C1 segment of cervical spinal cord (tissue), 14 donors: ENCODE measurements at regions not wholly inside any gene's neighbourhood (a gene's known extent, or its start where the extent isn't known, plus 50 kb on each side); places are given as distances from the start of the nearest gene placed in this dataset.
"Not testable (repeated sequence)": the region's sequence is repeated elsewhere in the genome, so short reads cannot be mapped to it uniquely, and the experiment has no call there.

ENCODE experiments used
- DNase-seq, 14 donors: peaks; one replicate each; lab custom pipeline; 2025; lab: John Stamatoyannopoulos, UW

DNA sequence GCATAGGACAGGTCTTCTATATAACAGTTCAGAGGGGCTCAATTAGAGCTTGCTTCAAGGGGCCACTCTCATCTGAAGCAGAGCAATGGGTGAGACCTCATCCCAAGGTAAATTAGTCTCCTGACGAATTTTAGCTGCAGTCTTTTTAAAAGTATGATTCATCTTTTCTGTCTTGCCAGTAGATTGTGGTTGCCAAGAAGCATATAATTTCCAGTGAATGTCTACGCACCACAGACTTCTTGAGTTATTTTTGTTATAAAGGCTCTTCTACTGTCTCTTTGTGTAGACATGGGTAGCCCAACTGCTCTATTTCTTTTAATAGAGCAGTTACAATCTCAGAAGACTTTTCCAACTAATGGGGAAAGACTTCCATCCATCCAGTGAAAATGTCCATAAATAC lies 108.9 kb upstream of the FMN2 start:
- DNase-seq: no peak

DNA sequence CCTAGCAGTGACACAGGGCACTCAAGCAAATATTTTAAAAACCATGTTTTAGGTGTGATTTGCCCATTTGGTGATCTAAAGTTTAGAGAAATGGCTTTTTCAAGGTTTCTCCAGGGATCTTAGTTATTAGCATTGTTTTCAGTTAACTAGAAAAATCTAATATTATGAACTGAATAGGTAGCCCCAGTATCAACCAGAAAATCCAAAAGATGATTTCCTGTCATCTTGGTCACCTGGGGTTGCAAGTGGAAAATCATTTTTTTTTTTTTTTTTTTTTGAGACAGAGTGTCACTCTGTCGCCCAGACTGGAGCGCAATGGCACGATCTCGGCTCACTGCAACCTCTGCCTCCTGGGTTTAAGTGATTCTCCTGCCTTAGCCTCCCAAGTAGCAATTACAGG lies 106.6 kb upstream of the FMN2 start:
- no peak for DNase-seq

DNA sequence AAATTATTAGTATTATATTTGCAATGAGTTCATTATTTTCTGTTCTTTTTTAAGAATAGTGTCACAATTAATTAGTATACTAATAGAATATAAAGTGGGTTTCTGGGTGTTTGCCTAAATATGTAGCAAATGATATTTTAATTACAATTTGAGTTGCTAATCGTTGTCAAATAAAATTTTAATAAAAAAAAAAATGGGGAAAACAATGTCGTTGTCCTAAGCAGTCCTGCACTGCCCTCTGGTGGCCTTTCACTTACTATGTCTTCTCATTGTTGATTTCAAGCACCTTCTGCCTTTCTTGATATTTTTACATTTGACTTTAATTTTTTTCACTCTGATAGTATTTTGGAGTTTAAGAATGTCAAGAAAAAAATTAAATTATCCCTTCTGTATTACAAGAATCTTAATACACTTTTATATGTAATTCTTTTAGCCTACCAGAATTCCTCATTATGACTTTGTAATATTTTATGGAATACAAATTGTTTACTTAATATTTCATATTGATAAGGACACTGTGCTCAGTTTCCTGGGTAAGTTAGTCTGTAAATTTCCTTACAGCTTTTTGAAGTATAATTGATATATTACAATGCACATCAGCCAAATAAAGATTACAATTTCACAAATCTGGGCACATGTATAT lies 104.5 kb upstream of the FMN2 start:
- DNase-seq: peak in 1 of 14 donors; percentile 0

DNA sequence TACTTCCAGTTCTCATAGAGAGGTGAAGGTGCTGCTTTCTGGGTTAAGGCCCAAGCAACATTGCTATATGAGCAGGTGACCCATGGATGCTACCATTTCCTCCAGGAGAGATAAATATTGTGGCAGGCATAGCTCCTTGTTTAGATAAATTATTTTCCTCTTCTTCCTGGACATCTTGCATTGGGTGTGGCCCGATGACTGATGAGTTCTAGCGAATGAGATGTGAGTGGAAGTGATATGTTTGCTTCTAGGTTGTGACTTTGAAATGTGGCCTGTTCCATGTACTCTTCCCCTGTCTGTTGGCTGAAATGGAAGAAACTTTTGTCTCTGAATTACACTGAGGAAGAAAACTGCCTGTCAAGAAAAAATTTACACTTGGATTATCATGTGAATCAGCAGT lies 101.7 kb upstream of the FMN2 start:
- no peak for DNase-seq

DNA sequence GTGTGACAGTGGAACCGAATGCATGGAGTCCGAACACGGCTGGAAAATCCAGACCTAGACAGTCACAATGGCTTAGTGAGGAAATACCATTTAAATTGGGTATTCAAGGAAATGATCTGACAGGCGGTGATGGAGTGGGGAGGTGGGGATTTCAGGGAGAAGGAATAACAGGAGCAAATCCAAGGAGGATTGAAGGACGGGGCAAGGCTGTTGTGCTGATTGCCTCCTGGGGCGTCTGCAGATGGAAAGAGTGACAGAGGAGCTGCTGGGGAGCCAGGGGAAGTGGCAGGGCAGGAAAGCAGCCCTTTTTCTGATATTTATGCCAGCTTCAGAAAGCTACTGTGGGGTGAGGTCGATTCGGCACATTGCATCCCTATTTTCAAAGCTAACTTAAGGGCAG lies 99.1 kb upstream of the FMN2 start:
- not testable (repeated sequence) for DNase-seq

DNA sequence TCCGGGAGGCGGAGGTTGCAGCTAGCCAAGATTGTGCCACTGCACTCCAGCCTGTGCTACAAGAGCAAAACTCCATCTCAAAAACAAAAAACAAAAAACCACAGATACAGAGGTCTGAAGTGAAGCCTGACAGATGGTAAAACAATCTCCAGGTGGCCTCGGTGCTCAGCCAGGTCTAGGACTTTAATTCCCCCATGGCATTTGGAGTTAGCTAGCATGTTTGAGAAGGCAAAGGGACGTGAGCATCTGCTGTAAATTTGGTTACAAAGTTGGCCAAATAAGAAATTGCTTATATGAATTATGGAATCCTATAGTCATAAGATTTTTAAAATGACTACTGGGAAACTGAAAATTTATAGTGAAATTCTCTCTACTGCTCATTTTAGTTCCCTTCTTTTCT lies 98.3 kb upstream of the FMN2 start:
- no peak for DNase-seq

DNA sequence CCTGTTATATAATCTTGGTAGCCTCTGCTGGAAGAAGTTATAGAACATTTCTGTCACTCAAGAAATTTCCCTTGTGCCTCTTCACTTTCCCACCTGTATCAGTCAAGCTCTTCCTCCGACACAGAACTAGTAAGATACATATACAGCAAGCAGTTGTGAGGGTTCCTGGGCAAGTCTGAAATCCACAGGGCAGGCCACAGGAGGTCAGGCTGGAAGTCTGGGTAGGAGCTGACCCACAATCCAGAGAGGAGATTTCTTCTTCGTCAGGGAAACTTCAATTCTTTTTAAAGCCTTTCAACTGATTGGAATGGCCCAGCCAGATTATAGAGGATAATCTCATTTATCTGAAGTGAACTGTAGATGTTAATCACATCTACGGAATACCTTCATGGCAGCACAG lies 96.4 kb upstream of the FMN2 start:
- no peak for DNase-seq

DNA sequence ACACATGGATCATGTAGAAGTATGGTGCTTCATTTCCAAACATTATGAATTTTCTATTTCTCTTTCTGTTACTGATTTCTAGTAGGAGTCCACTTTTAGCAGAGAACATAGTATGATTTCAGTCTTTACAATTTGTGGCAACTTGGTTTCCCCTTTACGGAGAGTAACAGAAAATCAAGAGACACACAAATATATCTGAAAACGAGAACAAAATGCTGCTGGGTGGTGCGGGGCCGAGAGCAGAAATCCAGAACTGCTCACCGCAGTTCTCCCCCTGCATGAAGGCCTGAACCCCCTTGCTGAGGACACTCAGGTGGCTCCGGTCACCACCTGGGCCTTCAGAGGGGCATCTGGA lies 94.5 kb upstream of the FMN2 start:
- no peak for DNase-seq

DNA sequence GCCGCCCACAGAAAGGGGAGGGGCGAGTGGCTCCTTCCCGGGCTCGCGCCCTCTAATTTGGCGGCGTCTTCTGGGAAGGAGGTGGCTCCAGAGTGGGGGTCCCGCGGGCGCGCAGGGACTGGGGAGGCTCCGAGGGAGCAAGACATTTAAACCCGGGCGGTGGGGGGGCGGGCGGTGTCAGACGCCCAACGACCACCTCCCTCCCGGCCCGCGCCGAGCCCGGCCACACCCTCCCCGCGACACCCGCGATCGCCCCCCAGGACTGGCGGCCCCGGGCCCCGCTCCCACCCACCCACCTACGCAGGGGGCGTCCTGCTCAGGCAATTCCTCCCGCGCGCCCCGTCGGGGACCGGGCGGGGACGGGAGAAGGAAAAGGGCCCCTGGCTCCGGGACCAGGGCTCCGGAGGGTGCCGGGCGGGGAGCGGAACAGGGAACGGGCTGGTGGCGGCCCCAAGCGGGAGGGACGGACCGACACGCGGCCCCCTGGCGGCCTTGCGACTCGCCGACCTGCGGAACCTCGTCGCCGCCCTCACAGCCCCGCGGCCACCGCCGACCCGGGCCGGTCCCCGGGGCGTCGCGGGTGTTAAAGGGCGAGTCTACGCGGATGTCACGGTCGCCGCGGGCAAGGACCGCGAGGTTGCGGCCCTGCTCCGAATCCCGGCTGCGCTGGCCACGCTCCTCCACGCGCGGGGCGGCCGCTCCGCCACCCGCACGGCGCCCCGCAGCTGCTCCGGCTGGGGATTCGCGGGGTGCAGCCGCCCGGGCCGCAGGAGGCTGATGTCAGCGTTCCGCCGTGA lies 94.0 kb upstream of the FMN2 start:
- no peak for DNase-seq

DNA sequence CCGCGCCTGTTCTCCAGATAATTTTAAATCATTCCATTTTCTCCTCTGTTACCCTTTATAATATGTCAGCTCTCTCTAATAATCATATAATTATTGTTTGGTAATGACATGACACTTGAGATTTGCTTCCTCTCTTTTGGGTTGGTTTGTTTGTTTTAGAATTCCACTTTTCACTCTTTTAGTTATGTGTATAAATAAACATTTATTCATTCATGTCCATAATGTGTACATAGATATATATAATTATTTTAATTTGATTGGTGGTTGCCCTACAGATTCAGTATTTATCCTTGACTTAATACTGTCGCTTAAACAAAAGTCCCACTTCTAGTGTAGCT lies 93.4 kb upstream of the FMN2 start:
- DNase-seq: no peak

DNA sequence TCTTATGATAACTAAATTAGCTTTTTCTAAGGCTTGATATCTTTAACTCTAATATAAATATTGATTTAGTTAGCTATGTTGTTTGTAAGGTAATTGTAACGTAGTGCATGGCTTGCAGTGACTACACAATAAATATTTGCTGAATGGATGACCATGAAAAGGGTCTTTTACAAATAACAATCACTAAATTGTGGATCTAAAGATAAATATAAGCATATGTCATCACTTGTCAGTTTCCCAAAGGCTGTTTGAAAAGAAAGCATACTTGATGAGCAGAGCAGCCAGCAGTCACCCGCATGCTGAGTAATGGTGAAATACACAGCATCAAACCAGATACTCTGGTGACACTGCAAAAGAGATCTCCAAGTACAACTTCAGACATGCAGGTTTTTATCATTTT lies 92.5 kb upstream of the FMN2 start:
- no peak for DNase-seq

DNA sequence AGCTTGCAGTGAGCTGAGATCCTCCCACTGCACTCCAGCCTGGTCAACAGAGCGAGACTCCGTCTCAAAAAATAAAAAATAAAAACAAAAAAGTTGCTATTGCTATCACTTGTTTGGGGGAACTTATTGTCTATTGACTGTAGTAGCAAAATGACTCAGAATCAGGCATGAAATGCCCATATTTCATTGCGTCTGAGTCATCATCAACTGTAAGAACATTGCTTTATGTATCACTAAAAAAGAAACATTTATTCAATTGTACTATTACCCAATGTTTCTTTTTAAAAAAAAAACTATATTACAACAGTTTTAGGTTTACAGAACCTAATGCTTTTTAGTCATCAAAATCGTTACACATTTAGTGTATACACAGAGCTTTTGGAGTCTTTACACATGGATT lies 91.0 kb upstream of the FMN2 start:
- DNase-seq: no peak

DNA sequence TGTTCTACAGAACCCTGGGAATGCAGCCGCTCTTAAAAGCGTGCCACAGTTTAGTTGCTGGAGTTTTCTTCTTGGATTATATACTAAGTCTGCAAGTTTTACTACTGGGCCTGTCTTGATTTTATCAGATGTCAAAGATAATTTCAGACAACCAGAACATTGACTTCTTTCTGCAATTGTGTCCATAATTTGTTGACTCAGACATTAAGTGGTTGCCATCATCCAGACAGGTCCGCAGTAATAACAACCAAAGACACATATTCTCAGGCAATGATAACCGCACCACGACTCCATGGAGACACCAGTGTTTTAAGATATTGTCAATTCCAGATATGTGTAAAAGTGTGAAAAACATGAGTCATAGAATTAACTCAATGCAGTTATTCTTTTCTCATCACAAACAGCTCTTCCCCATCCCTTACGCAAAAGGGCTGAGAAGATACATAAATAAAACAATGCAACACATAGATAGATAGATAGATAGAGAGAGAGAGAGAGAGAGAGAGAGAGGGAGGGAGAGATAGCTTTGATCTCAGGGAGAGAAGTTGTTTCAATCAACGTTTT lies 90.4 kb upstream of the FMN2 start:
- DNase-seq: no peak

DNA sequence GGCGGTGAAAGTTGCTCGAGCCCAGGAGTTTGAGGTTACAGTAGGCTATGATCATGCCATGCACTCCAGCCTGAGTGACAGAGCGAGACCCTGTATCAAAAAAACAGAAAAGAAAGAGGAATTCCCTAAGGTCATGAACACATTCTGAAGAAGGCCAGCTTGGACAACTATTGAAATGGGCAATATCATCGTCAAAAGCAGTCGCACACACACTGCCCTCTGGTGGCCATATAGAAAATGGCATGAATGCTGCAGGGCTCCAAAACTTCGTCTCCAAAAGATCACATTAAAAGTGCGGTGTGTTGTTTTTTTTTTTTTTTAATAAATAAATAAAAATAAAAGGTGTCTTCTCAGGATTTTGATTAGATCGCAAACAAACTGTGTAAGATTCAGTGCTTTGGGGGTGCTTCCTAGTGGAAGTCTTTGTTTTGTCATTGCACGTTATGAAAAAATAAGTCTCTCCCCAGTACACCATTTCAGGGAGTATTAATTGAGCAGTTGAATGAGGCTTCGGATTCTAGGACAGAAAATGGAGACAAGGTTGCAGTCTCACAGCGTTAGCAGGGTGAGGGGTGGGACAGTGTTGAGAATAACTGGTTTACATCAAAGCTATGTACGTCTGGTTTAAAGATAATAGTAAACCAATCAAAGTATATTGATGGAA lies 87.5 kb upstream of the FMN2 start:
- DNase-seq: no peak

DNA sequence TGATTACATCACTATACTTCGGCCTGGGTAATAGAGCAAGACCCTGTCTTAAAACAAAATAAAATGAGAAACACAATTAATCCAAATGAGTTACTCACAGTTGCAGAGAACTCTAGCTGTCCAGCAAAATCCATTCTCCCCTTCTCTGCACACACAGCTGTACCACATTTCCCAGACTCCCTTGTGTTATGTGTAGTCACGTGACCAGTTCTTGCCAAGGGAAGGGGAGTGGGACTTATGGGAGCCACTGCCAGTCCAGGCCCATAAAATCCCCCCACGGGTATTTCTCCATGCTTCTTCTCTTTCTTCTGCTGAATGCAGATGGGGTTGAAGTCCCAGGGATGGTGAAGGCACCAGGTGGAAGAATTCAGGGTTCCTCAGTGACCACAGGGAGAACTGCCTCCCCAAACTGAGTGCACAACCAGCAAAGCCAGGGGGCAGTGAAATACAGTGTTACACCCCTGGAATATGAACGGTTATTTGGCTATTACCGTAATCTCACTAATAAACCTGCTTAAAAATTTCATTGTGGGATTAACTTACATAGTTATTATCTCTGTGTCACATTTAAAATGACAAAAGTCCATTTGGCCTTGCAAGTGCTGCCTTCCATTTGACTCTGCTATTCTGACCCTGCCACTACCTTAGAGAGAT lies 85.6 kb upstream of the FMN2 start:
- no peak for DNase-seq

DNA sequence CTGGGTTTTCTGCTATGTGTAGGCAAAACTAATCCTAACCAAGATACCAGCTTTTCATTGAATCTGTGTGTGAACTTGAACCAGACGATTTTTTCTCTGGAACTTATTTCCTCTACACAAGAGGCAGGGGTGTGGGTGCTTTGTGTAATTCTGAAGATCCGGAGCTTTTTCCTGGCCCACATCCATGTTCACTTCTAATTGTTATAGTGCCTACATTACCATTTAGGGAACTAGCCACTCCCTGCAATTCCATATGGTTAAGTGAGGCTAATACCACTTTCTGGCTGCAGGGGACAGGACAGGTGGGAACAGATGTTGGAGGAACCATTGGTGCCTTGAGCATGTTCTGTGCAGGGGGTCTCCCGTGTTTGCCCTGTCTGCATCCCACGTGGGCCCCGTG lies 83.4 kb upstream of the FMN2 start:
- no peak for DNase-seq

DNA sequence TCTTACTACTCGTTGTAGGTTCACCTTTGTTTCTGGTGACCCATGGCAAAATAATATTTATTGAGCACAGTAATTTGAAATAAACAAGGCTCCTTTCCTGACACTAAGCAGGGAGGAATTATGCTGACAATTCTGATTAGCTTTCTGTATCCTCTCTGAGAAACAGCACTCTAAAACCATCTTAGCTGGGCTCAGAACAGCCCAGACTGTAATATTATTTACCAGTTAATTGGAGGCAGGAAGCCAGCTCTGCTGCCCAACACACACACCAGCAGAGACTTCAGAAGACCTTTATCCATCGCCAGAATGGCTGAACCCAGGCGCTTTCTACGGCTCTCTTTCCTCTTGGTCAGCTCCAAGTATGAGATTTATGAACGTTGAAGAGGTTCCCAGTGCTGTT lies 77.6 kb upstream of the FMN2 start:
- DNase-seq: no peak

DNA sequence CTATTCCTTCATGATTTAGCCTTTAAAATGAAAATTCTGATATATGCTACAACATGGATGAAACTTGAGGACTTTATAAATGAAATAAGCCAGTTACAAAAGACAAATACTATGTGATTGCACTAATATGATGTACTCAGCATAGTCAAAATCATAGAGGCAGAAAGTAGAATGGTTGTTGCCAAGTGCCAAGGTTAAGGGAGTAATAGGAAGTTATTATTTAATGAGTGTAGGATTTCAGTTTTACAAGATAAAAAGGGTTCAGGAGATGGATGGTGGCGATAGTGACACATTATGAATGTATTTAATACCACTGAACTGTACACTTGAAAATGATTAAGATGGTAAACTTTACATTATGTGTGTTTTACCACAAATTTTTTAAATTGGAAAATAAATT lies 73.1 kb upstream of the FMN2 start:
- DNase-seq: no peak

DNA sequence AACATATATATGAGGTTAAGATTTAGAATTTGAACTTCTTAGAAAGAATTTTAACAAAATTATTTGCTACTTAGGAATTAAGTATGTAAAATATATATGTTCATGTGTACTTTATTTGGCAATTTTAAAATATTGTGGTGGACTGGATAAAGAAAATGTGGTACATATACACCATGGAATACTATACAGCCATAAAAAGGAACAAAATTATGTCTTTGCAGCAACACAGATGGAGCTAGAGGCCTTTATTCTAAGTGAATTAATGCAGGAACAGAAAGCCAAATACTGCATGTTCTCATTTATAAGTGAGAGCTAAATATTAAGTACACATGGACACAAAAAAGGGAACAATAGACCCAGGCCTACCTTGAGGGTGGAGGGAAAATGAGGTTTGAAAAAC lies 72.2 kb upstream of the FMN2 start:
- no peak for DNase-seq

DNA sequence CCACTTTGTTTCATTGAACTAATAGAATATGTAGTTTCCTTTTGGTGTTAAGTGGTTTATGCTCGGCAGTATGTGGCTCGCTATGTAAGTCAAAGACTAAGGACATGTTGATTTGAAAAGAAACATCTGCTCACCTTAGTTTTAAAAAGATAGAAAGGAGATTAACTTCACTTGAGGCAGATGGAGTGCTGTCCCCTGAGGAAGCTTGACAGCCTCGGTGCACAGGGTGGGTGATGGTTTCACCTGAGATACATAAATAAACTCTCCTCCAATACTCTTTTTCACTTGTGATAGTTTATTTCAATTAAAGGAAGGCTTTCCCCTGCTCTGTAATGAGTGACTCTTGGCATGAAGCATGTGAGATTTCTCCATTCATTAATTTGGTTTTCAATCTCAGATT lies 70.8 kb upstream of the FMN2 start:
- no peak for DNase-seq

DNA sequence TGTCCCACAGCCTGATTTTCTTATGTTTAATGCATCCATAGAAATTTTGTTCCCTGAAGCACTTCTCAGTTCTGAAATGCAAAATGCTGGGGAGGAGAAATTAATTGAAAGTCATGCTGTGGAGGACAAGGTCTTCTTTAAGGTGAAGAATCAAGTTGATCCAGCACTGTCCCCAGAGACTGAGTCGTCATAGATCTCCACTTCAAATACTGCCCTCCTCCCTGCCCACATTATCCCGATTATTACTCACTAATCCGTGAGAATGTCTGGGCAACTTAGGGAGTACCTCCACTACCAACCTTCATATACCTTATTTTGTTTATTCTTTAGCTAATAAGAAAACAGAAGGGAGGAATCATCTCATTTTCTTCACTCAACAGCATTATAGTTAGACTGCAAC lies 70.0 kb upstream of the FMN2 start:
- no peak for DNase-seq

DNA sequence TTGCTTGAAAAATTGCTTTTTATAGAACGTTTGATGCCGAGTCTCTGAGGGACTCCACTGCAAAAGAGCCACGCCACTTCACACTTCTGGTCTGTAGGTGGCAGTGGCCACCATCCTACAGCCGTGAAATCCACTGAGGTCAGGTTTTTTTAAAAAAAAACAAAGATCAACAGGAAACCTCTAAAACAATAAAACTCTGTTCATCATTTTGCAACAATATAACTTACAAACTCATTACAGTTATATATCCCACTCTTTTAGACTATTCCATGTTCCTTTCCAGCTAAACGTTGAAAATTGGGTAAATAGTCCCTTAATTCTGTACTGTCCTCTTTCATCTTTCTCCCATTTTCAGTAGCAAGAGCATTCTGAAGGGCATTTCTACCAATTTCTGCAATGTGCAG lies 64.6 kb upstream of the FMN2 start:
- peak in 7 of 14 donors; percentile 0 to 11 (median 7) for DNase-seq
